ENCODE measurements at regions not wholly inside any gene's neighbourhood (a gene's known extent, or its start where the extent isn't known, plus 50 kb on each side); places are given as distances from the start of the nearest gene placed in this dataset.

GRCh38 chr17:77527409-77527808, 386.6 kb downstream of the SEC14L1 start:
- no peaks in the 10 kb centered on the region for H3K4me1 ChIP-seq (ENCODE audit: control insufficient read depth, extremely low read depth, insufficient read depth, low read length)
- H4K20me1 ChIP-seq (ENCODE audit: control insufficient read depth, extremely low read depth, insufficient read depth, low read length), result no peaks in the 10 kb centered on the region
- H3K36me3 ChIP-seq (ENCODE audit: control insufficient read depth, insufficient read depth, low read length), result no peaks in the 10 kb centered on the region
- no peak overlapping the region for H3K4me3 ChIP-seq (replicated peaks in 1 of 4; ENCODE audit: control extremely low read depth in 1 of 4, insufficient read depth in 1 of 4, low read depth in 3 of 4, low read length in 4 of 4)
- no peak overlapping the region for H3K4me2 ChIP-seq (ENCODE audit: extremely low read depth, insufficient read depth, low read length)
- H3K79me2 ChIP-seq (ENCODE audit: control insufficient read depth, insufficient read depth, low read length), result no peaks in the 10 kb centered on the region
- H3K9ac ChIP-seq (ENCODE audit: insufficient read depth, low read length), result no peak overlapping the region
- no peak for DNase-seq (ENCODE audit: low read depth in 2 of 2)
- H3K9me3 ChIP-seq (ENCODE audit: control insufficient read depth, insufficient read depth, low read depth, low read length), result no peaks in the 10 kb centered on the region
- TF ChIP-seq, protein P1, sequence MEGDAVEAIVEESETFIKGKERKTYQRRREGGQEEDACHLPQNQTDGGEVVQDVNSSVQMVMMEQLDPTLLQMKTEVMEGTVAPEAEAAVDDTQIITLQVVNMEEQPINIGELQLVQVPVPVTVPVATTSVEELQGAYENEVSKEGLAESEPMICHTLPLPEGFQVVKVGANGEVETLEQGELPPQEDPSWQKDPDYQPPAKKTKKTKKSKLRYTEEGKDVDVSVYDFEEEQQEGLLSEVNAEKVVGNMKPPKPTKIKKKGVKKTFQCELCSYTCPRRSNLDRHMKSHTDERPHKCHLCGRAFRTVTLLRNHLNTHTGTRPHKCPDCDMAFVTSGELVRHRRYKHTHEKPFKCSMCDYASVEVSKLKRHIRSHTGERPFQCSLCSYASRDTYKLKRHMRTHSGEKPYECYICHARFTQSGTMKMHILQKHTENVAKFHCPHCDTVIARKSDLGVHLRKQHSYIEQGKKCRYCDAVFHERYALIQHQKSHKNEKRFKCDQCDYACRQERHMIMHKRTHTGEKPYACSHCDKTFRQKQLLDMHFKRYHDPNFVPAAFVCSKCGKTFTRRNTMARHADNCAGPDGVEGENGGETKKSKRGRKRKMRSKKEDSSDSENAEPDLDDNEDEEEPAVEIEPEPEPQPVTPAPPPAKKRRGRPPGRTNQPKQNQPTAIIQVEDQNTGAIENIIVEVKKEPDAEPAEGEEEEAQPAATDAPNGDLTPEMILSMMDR (conservative IDR thresholded peaks at IDR 0.05 in 1 of 2, IDR thresholded peaks at IDR 0.05 in 1 of 2; ENCODE audit: low read depth in 1 of 2, low read length in 2 of 2), result no peak
- no peak for TF ChIP-seq EZH2 (IDR thresholded peaks at IDR 0.05; ENCODE audit: low read length, missing control alignments)
- H2AFZ ChIP-seq (ENCODE audit: low read length), result no peak overlapping the region
- no peak overlapping the region for H3K27ac ChIP-seq (ENCODE audit: insufficient read depth, low read length)
- peaks cover 9% of the 10 kb centered on the region for H3K27me3 ChIP-seq (ENCODE audit: control insufficient read depth, insufficient read depth, low read length)

DNA sequence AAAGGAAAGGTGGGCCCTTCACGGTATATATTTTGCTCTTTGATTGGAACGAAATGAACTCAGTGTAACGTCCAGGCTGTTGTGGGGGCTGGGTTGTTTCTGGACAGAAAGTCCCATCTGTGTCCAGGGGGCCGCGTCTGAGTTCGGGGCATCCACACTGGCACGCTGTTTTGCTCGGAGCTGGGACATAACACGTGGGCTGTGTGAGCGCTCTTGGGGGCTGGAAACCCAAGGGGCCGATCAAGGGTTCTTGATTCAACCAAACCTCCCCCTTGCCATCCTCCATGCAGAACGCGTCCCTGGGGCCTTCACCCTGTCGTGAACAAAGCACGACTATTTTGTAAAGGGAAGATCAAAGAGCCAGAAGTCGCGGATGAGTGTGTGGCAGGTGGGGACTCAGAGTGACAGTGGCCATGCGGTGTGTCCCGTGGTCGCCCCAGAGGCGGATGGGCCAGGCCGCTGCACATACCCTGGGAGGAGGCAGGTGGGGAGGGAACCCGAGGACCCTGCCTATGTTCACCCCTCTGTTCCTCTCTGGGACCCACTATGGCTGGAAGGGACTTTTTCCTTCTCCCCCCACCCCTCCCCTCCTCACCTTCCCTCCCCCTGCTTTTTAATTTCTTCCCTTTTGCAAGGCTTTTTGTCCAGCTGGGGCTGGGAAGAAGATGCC, 387.2 kb downstream of the SEC14L1 start:
- H3K27ac ChIP-seq (ENCODE audit: insufficient read depth, low read length), result no peak overlapping the region
- H3K9me3 ChIP-seq (ENCODE audit: control insufficient read depth, insufficient read depth, low read depth, low read length), result no peaks in the 10 kb centered on the region
- no peaks in the 10 kb centered on the region for H4K20me1 ChIP-seq (ENCODE audit: control insufficient read depth, extremely low read depth, insufficient read depth, low read length)
- no peaks in the 10 kb centered on the region for H3K4me1 ChIP-seq (ENCODE audit: control insufficient read depth, extremely low read depth, insufficient read depth, low read length)
- H3K79me2 ChIP-seq (ENCODE audit: control insufficient read depth, insufficient read depth, low read length), result no peaks in the 10 kb centered on the region
- TF ChIP-seq, protein P1 (conservative IDR thresholded peaks at IDR 0.05 in 1 of 2, IDR thresholded peaks at IDR 0.05 in 1 of 2; ENCODE audit: low read depth in 1 of 2, low read length in 2 of 2), result no peak
- no peak for TF ChIP-seq EZH2 (IDR thresholded peaks at IDR 0.05; ENCODE audit: low read length, missing control alignments)
- no peak overlapping the region for H2AFZ ChIP-seq (ENCODE audit: low read length)
- no peak overlapping the region for H3K9ac ChIP-seq (ENCODE audit: insufficient read depth, low read length)
- no peak overlapping the region for H3K4me3 ChIP-seq (replicated peaks in 1 of 4; ENCODE audit: control extremely low read depth in 1 of 4, insufficient read depth in 1 of 4, low read depth in 3 of 4, low read length in 4 of 4)
- H3K36me3 ChIP-seq (ENCODE audit: control insufficient read depth, insufficient read depth, low read length), result no peaks in the 10 kb centered on the region
- H3K4me2 ChIP-seq (ENCODE audit: extremely low read depth, insufficient read depth, low read length), result no peak overlapping the region
- no peak for DNase-seq (ENCODE audit: low read depth in 2 of 2)
- H3K27me3 ChIP-seq (ENCODE audit: control insufficient read depth, insufficient read depth, low read length), result peaks cover 9% of the 10 kb centered on the region

- H3K9ac ChIP-seq (ENCODE audit: insufficient read depth, low read length), result no peak overlapping the region
- H3K27ac ChIP-seq (ENCODE audit: insufficient read depth, low read length), result no peak overlapping the region
- no peaks in the 10 kb centered on the region for H4K20me1 ChIP-seq (ENCODE audit: control insufficient read depth, extremely low read depth, insufficient read depth, low read length)
- H3K4me3 ChIP-seq (replicated peaks in 1 of 4; ENCODE audit: control extremely low read depth in 1 of 4, insufficient read depth in 1 of 4, low read depth in 3 of 4, low read length in 4 of 4), result peak overlapping the region in 1 of 4 experiments; percentile 20
- no peak for DNase-seq (ENCODE audit: low read depth in 2 of 2)
- no peaks in the 10 kb centered on the region for H3K9me3 ChIP-seq (ENCODE audit: control insufficient read depth, insufficient read depth, low read depth, low read length)
- peaks cover 9% of the 10 kb centered on the region for H3K27me3 ChIP-seq (ENCODE audit: control insufficient read depth, insufficient read depth, low read length)
- H3K79me2 ChIP-seq (ENCODE audit: control insufficient read depth, insufficient read depth, low read length), result no peaks in the 10 kb centered on the region
- no peaks in the 10 kb centered on the region for H3K4me1 ChIP-seq (ENCODE audit: control insufficient read depth, extremely low read depth, insufficient read depth, low read length)
- no peak overlapping the region for H2AFZ ChIP-seq (ENCODE audit: low read length)
- H3K4me2 ChIP-seq (ENCODE audit: extremely low read depth, insufficient read depth, low read length), result no peak overlapping the region
- peak; percentile 29 for TF ChIP-seq EZH2 (IDR thresholded peaks at IDR 0.05; ENCODE audit: low read length, missing control alignments)
- TF ChIP-seq, protein P1 (conservative IDR thresholded peaks at IDR 0.05 in 1 of 2, IDR thresholded peaks at IDR 0.05 in 1 of 2; ENCODE audit: low read depth in 1 of 2, low read length in 2 of 2), result no peak
- H3K36me3 ChIP-seq (ENCODE audit: control insufficient read depth, insufficient read depth, low read length), result no peaks in the 10 kb centered on the region
Observed at GRCh38 chr17:77528516-77529327, 388.0 kb downstream of the SEC14L1 start.
